Smooth muscle cell (in vitro differentiated cells): ENCODE measurements at regions not wholly inside any gene's neighbourhood (a gene's known extent, or its start where the extent isn't known, plus 50 kb on each side); places are given as distances from the start of the nearest gene placed in this dataset.

Experiments used
- DNase-seq: peaks from one replicate; lab custom pipeline; 2025; ENCODE audit not compliant: unreplicated experiment; lab: John Stamatoyannopoulos, UW
- H2AFZ ChIP-seq: fragments of 200-600 bp; sonication (generic); 2 replicates; pipeline ENCODE4 v1.6.0; 2016; ENCODE audit warnings: antibody characterized with exemption, low read depth, mild to moderate bottlenecking
- H3F3A ChIP-seq: fragments of 200-600 bp; sonication (generic); 2 replicates; pipeline ENCODE4 v1.6.0; 2017; ENCODE audit warnings: antibody characterized with exemption, low read depth
- H3K27ac ChIP-seq: fragments of 200-600 bp; sonication (generic); 2 replicates; pipeline ENCODE4 v1.5.1; 2016; ENCODE audit warnings: low read depth, mild to moderate bottlenecking
- H3K27me3 ChIP-seq: fragments of 200-600 bp; sonication (generic); 2 replicates; pipeline ENCODE4 v1.6.1; 2016; ENCODE audit warnings: low read depth, mild to moderate bottlenecking
- H3K36me3 ChIP-seq: fragments of 200-600 bp; sonication (generic); 2 replicates; pipeline ENCODE4 v1.5.1; 2016; ENCODE audit warnings: low read depth
- H3K4me1 ChIP-seq: fragments of 200-600 bp; sonication (generic); 2 replicates; pipeline ENCODE4 v1.5.1; 2016; ENCODE audit warnings: low read depth
- H3K4me2 ChIP-seq: fragments of 200-600 bp; sonication (generic); 2 replicates; pipeline ENCODE4 v1.6.0; 2016; ENCODE audit warnings: mild to moderate bottlenecking
- H3K4me3 ChIP-seq: fragments of 200-600 bp; sonication (generic); 2 replicates; pipeline ENCODE4 v1.5.1; 2016; ENCODE audit warnings: mild to moderate bottlenecking
- H3K79me2 ChIP-seq: fragments of 200-600 bp; sonication (generic); 2 replicates; pipeline ENCODE4 v1.6.0; 2016; ENCODE audit warnings: low read depth, mild to moderate bottlenecking
- H3K9ac ChIP-seq: fragments of 200-600 bp; sonication (generic); 2 replicates; pipeline ENCODE4 v1.6.0; 2016; ENCODE audit warnings: low read depth
- H3K9me3 ChIP-seq: fragments of 200-600 bp; sonication (generic); replicated peaks from 2 replicates; pipeline ENCODE4 v1.5.1; 2016; ENCODE audit warnings: low read depth
- H4K20me1 ChIP-seq: fragments of 200-600 bp; sonication (generic); 2 replicates; pipeline ENCODE4 v1.6.0; 2016; ENCODE audit warnings: low read depth
- WGBS: methylation state at CpG from one replicate; pipeline ENCODE4 v1.1.7; 2016; ENCODE audit warnings: low lambda C conversion rate; 5-methylcytosine and 5-hydroxymethylcytosine counted together
- TF ChIP-seq, protein P1 (sequence below): fragments of 200-600 bp; sonication (generic); IDR thresholded peaks from 2 replicates; pipeline ENCODE4 v1.5.1; 2017; ENCODE audit warnings: borderline replicate concordance, mild to moderate bottlenecking, antibody characterized with exemption; ENCODE audit not compliant: insufficient read depth, poor library complexity, severe bottlenecking

DNA sequence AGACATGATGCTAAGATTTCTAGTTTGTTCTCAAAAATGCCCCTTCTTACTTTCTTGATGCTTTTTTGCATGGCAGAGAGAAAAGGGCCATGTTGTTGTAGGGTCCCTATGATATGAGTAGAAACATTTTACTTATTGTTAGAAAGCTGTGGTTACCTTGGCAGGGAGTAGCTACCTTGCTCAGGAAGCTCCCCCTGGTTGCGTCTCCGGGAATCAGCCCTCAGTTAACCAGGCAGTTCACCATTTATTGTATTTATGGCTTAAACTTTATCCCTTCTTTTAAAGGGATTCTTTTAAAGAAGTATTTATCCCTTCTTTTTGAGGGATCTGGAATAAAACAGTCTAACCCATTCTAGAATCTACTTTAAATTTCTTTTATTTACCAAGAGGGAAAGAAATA lies 113.9 kb upstream of the PROKR2 start:
- no peaks in the 10 kb centered on the region for H3K79me2 ChIP-seq
- no peaks in the 10 kb centered on the region for H3F3A ChIP-seq
- no peak overlapping the region for H3K27ac ChIP-seq
- H3K9ac ChIP-seq = no peak overlapping the region
- no peaks in the 10 kb centered on the region for H3K9me3 ChIP-seq
- TF ChIP-seq, protein P1, sequence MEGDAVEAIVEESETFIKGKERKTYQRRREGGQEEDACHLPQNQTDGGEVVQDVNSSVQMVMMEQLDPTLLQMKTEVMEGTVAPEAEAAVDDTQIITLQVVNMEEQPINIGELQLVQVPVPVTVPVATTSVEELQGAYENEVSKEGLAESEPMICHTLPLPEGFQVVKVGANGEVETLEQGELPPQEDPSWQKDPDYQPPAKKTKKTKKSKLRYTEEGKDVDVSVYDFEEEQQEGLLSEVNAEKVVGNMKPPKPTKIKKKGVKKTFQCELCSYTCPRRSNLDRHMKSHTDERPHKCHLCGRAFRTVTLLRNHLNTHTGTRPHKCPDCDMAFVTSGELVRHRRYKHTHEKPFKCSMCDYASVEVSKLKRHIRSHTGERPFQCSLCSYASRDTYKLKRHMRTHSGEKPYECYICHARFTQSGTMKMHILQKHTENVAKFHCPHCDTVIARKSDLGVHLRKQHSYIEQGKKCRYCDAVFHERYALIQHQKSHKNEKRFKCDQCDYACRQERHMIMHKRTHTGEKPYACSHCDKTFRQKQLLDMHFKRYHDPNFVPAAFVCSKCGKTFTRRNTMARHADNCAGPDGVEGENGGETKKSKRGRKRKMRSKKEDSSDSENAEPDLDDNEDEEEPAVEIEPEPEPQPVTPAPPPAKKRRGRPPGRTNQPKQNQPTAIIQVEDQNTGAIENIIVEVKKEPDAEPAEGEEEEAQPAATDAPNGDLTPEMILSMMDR = no peak
- no peaks in the 10 kb centered on the region for H3K36me3 ChIP-seq
- H3K4me3 ChIP-seq = no peak overlapping the region
- no peaks in the 10 kb centered on the region for H3K4me1 ChIP-seq
- no peak overlapping the region for H2AFZ ChIP-seq
- WGBS = 28% methylated on average over 2 of the region's 2 CpGs
- DNase-seq = no peak
- H4K20me1 ChIP-seq = no peaks in the 10 kb centered on the region
- H3K27me3 ChIP-seq = no peaks in the 10 kb centered on the region
- no peak overlapping the region for H3K4me2 ChIP-seq

DNA sequence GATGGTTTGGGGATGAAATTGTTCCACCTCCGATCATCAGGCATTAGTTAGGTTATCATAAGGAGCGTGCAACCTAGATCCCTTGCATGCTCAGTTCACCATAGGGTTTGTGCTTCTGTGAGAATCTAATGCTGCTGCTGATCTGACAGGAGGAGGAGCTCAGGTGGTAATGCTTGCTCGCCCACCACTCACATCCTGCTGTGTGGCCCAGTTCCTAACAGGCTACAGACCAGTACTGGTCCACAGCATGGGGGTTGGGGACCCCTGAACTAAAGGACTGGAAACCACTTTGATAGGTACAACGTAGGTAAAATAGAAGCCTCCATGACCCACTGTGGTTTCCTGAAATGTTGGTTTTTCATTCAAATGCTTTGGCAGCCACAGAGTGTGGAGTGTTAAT lies 109.3 kb upstream of the PROKR2 start:
- 78% methylated on average over 4 of the region's 4 CpGs for WGBS
- TF ChIP-seq, protein P1 = no peak
- Histone ChIP-seq H2AFZ (no peak overlapping the region), H3K9me3 (no peaks in the 10 kb centered on the region), H3K36me3 (no peaks in the 10 kb centered on the region), H3K4me3 (no peak overlapping the region), H3K9ac (no peak overlapping the region), H3K4me1 (no peaks in the 10 kb centered on the region), H3K27me3 (no peaks in the 10 kb centered on the region), H4K20me1 (no peaks in the 10 kb centered on the region), H3K27ac (no peak overlapping the region), H3K79me2 (no peaks in the 10 kb centered on the region), H3K4me2 (no peak overlapping the region), H3F3A (no peaks in the 10 kb centered on the region)
- DNase-seq = no peak

DNA sequence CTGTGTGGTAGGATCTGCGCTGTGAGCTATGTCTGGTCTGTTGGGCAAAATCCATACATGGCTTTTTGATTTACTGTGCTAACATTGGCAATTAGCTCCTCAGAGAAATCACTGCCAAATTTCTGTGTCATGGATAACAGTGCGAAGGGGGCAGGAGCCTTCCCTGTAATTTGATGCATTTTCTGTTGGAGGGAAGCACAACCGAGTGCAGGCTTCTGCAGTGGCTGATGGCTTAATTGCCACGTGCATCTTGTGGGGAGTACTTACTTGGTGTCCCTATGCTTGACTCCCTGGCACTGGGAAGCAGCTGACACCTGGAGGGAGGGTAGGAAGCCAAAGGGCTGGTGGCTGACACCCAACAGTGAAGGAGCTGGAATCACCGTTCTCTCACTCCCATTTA lies 99.3 kb upstream of the PROKR2 start:
- Histone ChIP-seq H3F3A (no peaks in the 10 kb centered on the region), H3K27me3 (no peaks in the 10 kb centered on the region), H2AFZ (no peak overlapping the region), H3K4me3 (no peak overlapping the region), H3K9me3 (no peaks in the 10 kb centered on the region), H3K79me2 (no peaks in the 10 kb centered on the region), H3K36me3 (no peaks in the 10 kb centered on the region), H3K4me2 (no peak overlapping the region), H3K4me1 (no peaks in the 10 kb centered on the region), H3K9ac (no peak overlapping the region), H3K27ac (no peak overlapping the region), H4K20me1 (no peaks in the 10 kb centered on the region)
- TF ChIP-seq, protein P1 = no peak
- no peak for DNase-seq
- WGBS = 76% methylated on average over 5 of the region's 5 CpGs

- no peaks in the 10 kb centered on the region for H3K27me3 ChIP-seq
- no peaks in the 10 kb centered on the region for H3F3A ChIP-seq
- H3K4me2 ChIP-seq = no peak overlapping the region
- WGBS = 96% methylated on average over 3 of the region's 3 CpGs
- no peaks in the 10 kb centered on the region for H3K4me1 ChIP-seq
- no peaks in the 10 kb centered on the region for H3K79me2 ChIP-seq
- H3K27ac ChIP-seq = no peak overlapping the region
- DNase-seq = no peak
- H3K4me3 ChIP-seq = no peak overlapping the region
- no peak overlapping the region for H3K9ac ChIP-seq
- H2AFZ ChIP-seq = no peak overlapping the region
- H3K9me3 ChIP-seq = no peaks in the 10 kb centered on the region
- no peaks in the 10 kb centered on the region for H3K36me3 ChIP-seq
- TF ChIP-seq, protein P1 = no peak
- H4K20me1 ChIP-seq = no peaks in the 10 kb centered on the region
Observed at GRCh38 chr20:5413394-5413793, 96.6 kb upstream of the PROKR2 start.
